Keratinocyte (primary cell): ENCODE measurements at regions not wholly inside any gene's neighbourhood (a gene's known extent, or its start where the extent isn't known, plus 50 kb on each side); places are given as distances from the start of the nearest gene placed in this dataset.

Source experiments
- DNase-seq: peaks from one replicate; pipeline ENCODE4 v3.0.0-alpha.2; 2011; ENCODE audit warnings: low read depth, missing footprints, low spot score
- FAIRE-seq: peaks from 2 replicates; lab custom pipeline; 2011; peaks lifted over from hg19 to GRCh38; lab: Jason Lieb, UNC
- H2AFZ ChIP-seq: 2 replicates; pipeline ENCODE4 v1.6.0; 2012; ENCODE audit warnings: low read length, control low read depth, inconsistent platforms; ENCODE audit not compliant: control insufficient read depth
- H3K27ac ChIP-seq: 2 replicates; pipeline ENCODE4 v1.5.1; 2011; ENCODE audit warnings: low read length; ENCODE audit not compliant: control insufficient read depth, insufficient read depth
- H3K27me3 ChIP-seq: 3 replicates; pipeline ENCODE4 v1.6.0; 2011; ENCODE audit warnings: low read length; ENCODE audit not compliant: control insufficient read depth, insufficient read depth; ENCODE audit errors: extremely low read depth
- H3K36me3 ChIP-seq, 2 experiments: 2 replicates in 1 of 2; 3 replicates in 1 of 2; pipeline ENCODE4 v1.5.1; 2011; ENCODE audit warnings: low read length in 2 of 2, mild to moderate bottlenecking in 1 of 2; ENCODE audit not compliant: control insufficient read depth in 2 of 2, insufficient read depth in 2 of 2; ENCODE audit errors: extremely low read depth in 1 of 2
- H3K4me1 ChIP-seq: 3 replicates; pipeline ENCODE4 v1.5.1; 2011; ENCODE audit warnings: low read length; ENCODE audit not compliant: control insufficient read depth, insufficient read depth; ENCODE audit errors: extremely low read depth
- H3K4me2 ChIP-seq: 3 replicates; pipeline ENCODE4 v1.6.0; 2011; ENCODE audit warnings: low read depth, low read length; ENCODE audit not compliant: control insufficient read depth, insufficient read depth; ENCODE audit errors: extremely low read depth
- H3K4me3 ChIP-seq, 3 experiments: fragments of 200-600 bp in 1 of 3; sonication (generic) in 1 of 3; 2 replicates in 2 of 3; 3 replicates in 1 of 3; pipeline ENCODE4 v1.5.1; 2011 to 2016; ENCODE audit warnings: low read length in 3 of 3, mild to moderate bottlenecking in 3 of 3, control low read depth in 2 of 3, inconsistent platforms in 1 of 3, low read depth in 1 of 3, mixed read lengths in 1 of 3, mixed run types in 1 of 3, moderate library complexity in 1 of 3; ENCODE audit not compliant: control insufficient read depth in 2 of 3, insufficient read depth in 2 of 3; ENCODE audit errors: extremely low read depth in 1 of 3
- H3K79me2 ChIP-seq: 2 replicates; pipeline ENCODE4 v1.6.0; 2012; ENCODE audit warnings: low read length; ENCODE audit not compliant: control insufficient read depth, insufficient read depth
- H3K9ac ChIP-seq: 3 replicates; pipeline ENCODE4 v1.6.0; 2011; ENCODE audit warnings: low read length; ENCODE audit not compliant: control insufficient read depth, insufficient read depth; ENCODE audit errors: extremely low read depth
- H3K9me1 ChIP-seq: 3 replicates; pipeline ENCODE4 v1.6.0; 2011; ENCODE audit warnings: low read length; ENCODE audit not compliant: control insufficient read depth, insufficient read depth; ENCODE audit errors: extremely low read depth
- H3K9me3 ChIP-seq: 2 replicates; pipeline ENCODE4 v1.5.1; 2012; ENCODE audit warnings: low read depth, low read length; ENCODE audit not compliant: control insufficient read depth
- H4K20me1 ChIP-seq: 3 replicates; pipeline ENCODE4 v1.6.0; 2011; ENCODE audit warnings: low read length; ENCODE audit not compliant: control insufficient read depth, insufficient read depth; ENCODE audit errors: extremely low read depth
- EZH2 ChIP-seq: IDR thresholded peaks from one replicate; pipeline ENCODE4 v1.6.1; 2012; ENCODE audit warnings: inconsistent platforms, mild to moderate bottlenecking, low read length, moderate library complexity
- dilution Hi-C: fragments of 300-500 bp; cut with MboI; formaldehyde crosslinking; loops from one replicate; pipeline ENCODE4 v1.7.0; 2020; ENCODE audit warnings: low sequenced_read_pairs; ENCODE audit not compliant: extremely low pct_ligation_motif_present
- TF ChIP-seq, protein P1 (sequence below), 3 experiments: IDR thresholded peaks in 1 of 3; conservative IDR thresholded peaks in 1 of 3; optimal IDR thresholded peaks in 1 of 3; 2 replicates in 2 of 3; 3 replicates in 1 of 3; pipeline versions ENCODE3 to v1.5.1; 2011; ENCODE audit warnings: low read length in 3 of 3, mild to moderate bottlenecking in 3 of 3, moderate library complexity in 2 of 3, control low read depth in 1 of 3, inconsistent platforms in 1 of 3; ENCODE audit not compliant: insufficient read depth in 2 of 3; ENCODE audit errors: extremely low read depth in 1 of 3

DNA sequence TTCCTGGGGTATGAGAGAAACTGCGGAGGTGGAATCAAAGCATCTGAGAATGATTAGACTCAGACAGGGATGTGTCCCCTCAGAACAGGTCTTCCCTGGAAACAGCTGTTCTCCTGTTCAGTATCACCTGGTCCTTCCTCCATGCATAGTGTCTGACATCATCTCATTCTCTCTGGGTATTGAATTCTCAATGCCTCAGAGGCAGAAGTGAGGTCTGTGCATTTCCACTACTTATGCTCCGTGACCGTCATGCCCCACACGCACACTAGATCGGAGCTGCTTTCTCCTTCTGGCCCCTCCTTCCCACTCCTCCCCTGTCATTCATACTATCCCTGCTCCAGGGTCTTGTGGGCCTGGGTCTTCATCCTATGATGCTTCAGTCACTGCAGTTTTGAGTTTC, 61.4 kb upstream of the DAB2IP start:
- no peak for DNase-seq
- H3K9ac ChIP-seq: no peak overlapping the region
- H3K9me3 ChIP-seq: no peaks in the 10 kb centered on the region
- no peaks in the 10 kb centered on the region for H3K36me3 ChIP-seq
- FAIRE-seq: no peak
- H3K4me1 ChIP-seq: no peaks in the 10 kb centered on the region
- no peaks in the 10 kb centered on the region for H3K9me1 ChIP-seq
- H3K27me3 ChIP-seq: peaks cover 14% of the 10 kb centered on the region
- TF ChIP-seq EZH2: no peak
- TF ChIP-seq, protein P1, sequence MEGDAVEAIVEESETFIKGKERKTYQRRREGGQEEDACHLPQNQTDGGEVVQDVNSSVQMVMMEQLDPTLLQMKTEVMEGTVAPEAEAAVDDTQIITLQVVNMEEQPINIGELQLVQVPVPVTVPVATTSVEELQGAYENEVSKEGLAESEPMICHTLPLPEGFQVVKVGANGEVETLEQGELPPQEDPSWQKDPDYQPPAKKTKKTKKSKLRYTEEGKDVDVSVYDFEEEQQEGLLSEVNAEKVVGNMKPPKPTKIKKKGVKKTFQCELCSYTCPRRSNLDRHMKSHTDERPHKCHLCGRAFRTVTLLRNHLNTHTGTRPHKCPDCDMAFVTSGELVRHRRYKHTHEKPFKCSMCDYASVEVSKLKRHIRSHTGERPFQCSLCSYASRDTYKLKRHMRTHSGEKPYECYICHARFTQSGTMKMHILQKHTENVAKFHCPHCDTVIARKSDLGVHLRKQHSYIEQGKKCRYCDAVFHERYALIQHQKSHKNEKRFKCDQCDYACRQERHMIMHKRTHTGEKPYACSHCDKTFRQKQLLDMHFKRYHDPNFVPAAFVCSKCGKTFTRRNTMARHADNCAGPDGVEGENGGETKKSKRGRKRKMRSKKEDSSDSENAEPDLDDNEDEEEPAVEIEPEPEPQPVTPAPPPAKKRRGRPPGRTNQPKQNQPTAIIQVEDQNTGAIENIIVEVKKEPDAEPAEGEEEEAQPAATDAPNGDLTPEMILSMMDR (optimal IDR thresholded peaks at IDR 0.05 in 1 of 3, IDR thresholded peaks at IDR 0.05 in 1 of 3, conservative IDR thresholded peaks at IDR 0.05 in 1 of 3; ENCODE audit: extremely low read depth in 1 of 3, insufficient read depth in 2 of 3, low read length in 3 of 3): no peak
- no peak overlapping the region for H3K4me3 ChIP-seq
- no peak overlapping the region for H3K4me2 ChIP-seq
- dilution Hi-C loops: no loop called here
- H4K20me1 ChIP-seq: no peaks in the 10 kb centered on the region
- H2AFZ ChIP-seq: no peak overlapping the region
- H3K27ac ChIP-seq: no peak overlapping the region
- H3K79me2 ChIP-seq: no peaks in the 10 kb centered on the region

DNA sequence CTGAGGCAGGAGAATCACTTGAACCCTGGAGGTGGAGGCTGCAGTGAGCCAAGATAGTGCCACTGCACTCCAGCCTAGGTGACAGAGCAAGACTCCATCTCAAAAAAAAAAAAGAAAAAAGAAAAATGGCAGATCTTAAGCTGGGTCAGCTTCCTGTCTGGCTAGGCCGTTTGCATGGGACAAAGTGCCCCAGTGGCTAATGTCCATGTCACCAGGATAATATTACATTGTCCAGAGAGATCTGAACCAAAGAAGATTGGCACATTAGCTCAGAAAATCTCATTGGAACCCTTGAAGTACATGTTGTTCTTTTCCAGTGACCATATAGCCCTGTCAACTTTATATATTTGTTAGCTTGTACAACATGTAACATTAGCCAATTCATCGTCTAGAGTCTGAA, 59.2 kb upstream of the DAB2IP start:
- H3K4me3 ChIP-seq: no peak overlapping the region
- H3K9ac ChIP-seq: no peak overlapping the region
- dilution Hi-C loops: no loop called here
- no peaks in the 10 kb centered on the region for H3K9me1 ChIP-seq
- no peak overlapping the region for H2AFZ ChIP-seq
- FAIRE-seq: no peak
- H3K27ac ChIP-seq: no peak overlapping the region
- DNase-seq: no peak
- no peaks in the 10 kb centered on the region for H3K36me3 ChIP-seq
- no peak overlapping the region for H3K4me2 ChIP-seq
- peaks cover 14% of the 10 kb centered on the region for H3K27me3 ChIP-seq
- H3K9me3 ChIP-seq: no peaks in the 10 kb centered on the region
- TF ChIP-seq, protein P1 (optimal IDR thresholded peaks at IDR 0.05 in 1 of 3, IDR thresholded peaks at IDR 0.05 in 1 of 3, conservative IDR thresholded peaks at IDR 0.05 in 1 of 3; ENCODE audit: extremely low read depth in 1 of 3, insufficient read depth in 2 of 3, low read length in 3 of 3): no peak
- no peak for TF ChIP-seq EZH2
- H3K79me2 ChIP-seq: no peaks in the 10 kb centered on the region
- H4K20me1 ChIP-seq: no peaks in the 10 kb centered on the region
- H3K4me1 ChIP-seq: no peaks in the 10 kb centered on the region
